ENCODE measurements at regions not wholly inside any gene's neighbourhood (a gene's known extent, or its start where the extent isn't known, plus 50 kb on each side); places are given as distances from the start of the nearest gene placed in this dataset.

GRCh38 chr9:86775718-86776117 is 171.6 kb downstream of the GAS1 start:
- H3K4me2 ChIP-seq (ENCODE audit: low read length) = no peak overlapping the region
- H3K9ac ChIP-seq (ENCODE audit: low read length) = no peak overlapping the region
- H3F3A ChIP-seq (ENCODE audit: low read length, unreplicated experiment) = no peaks in the 10 kb centered on the region
- H3K9me2 ChIP-seq (replicated peaks; ENCODE audit: low read length) = no peaks in the 10 kb centered on the region
- H3K27ac ChIP-seq (ENCODE audit: low read length) = no peak overlapping the region
- H4K20me1 ChIP-seq (ENCODE audit: low read length) = no peaks in the 10 kb centered on the region
- H3K79me2 ChIP-seq (ENCODE audit: low read length) = no peaks in the 10 kb centered on the region
- ChIA-PET POLR2A (ENCODE audit: unreplicated experiment) (no interaction called here), CTCF (no interaction called here)
- no peak overlapping the region for H3K4me3 ChIP-seq (ENCODE audit: low read length)
- no peaks in the 10 kb centered on the region for H3K36me3 ChIP-seq (ENCODE audit: low read depth, low read length)
- no peak for ATAC-seq
- DNase-seq = no peak
- no peak overlapping the region for H2AFZ ChIP-seq (ENCODE audit: low read length)
- peaks cover 7% of the 10 kb centered on the region for H3K27me3 ChIP-seq (ENCODE audit: low read length)
- no TSS peak for BruUV-seq (replicated peaks)
- intact Hi-C loops (cut with micrococcal nuclease) = no loop called here
- H3K4me1 ChIP-seq (ENCODE audit: insufficient read depth, low read length) = no peaks in the 10 kb centered on the region
- no peak for TF ChIP-seq CTCF (conservative IDR thresholded peaks at IDR 0.05; ENCODE audit: low read depth, low read length)
- no peak for TF ChIP-seq EZH2phosphoT487 (IDR thresholded peaks at IDR 0.05; ENCODE audit: borderline replicate concordance, low read length)
- TF ChIP-seq EZH2 (IDR thresholded peaks at IDR 0.05; ENCODE audit: low read length, unreplicated experiment) = no peak
- H3K9me3 ChIP-seq (ENCODE audit: low read length) = no peaks in the 10 kb centered on the region

- DNase-seq (no peak), ATAC-seq (no peak)
- TF ChIP-seq CTCF (conservative IDR thresholded peaks at IDR 0.05; ENCODE audit: low read depth, low read length) = no peak
- no peaks in the 10 kb centered on the region for H3F3A ChIP-seq (ENCODE audit: low read length, unreplicated experiment)
- ChIA-PET POLR2A (ENCODE audit: unreplicated experiment) (no interaction called here), CTCF (no interaction called here)
- no peak overlapping the region for H3K4me2 ChIP-seq (ENCODE audit: low read length)
- H2AFZ ChIP-seq (ENCODE audit: low read length) = no peak overlapping the region
- BruUV-seq (replicated peaks) = no TSS peak
- H4K20me1 ChIP-seq (ENCODE audit: low read length) = no peaks in the 10 kb centered on the region
- no peaks in the 10 kb centered on the region for H3K79me2 ChIP-seq (ENCODE audit: low read length)
- H3K9ac ChIP-seq (ENCODE audit: low read length) = no peak overlapping the region
- no peaks in the 10 kb centered on the region for H3K36me3 ChIP-seq (ENCODE audit: low read depth, low read length)
- no peak overlapping the region for H3K27ac ChIP-seq (ENCODE audit: low read length)
- intact Hi-C loops (cut with micrococcal nuclease) = no loop called here
- H3K9me3 ChIP-seq (ENCODE audit: low read length) = no peaks in the 10 kb centered on the region
- peaks cover 5% of the 10 kb centered on the region for H3K27me3 ChIP-seq (ENCODE audit: low read length)
- no peaks in the 10 kb centered on the region for H3K9me2 ChIP-seq (replicated peaks; ENCODE audit: low read length)
- H3K4me3 ChIP-seq (ENCODE audit: low read length) = no peak overlapping the region
- H3K4me1 ChIP-seq (ENCODE audit: insufficient read depth, low read length) = no peaks in the 10 kb centered on the region
These were observed 173.2 kb downstream of the GAS1 start for GRCh38 chr9:86774116-86774515.

GRCh38 chr9:86773422-86773945 is 173.8 kb downstream of the GAS1 start:
- H4K20me1 ChIP-seq (ENCODE audit: low read length) = no peaks in the 10 kb centered on the region
- ChIA-PET POLR2A (ENCODE audit: unreplicated experiment) (no interaction called here), CTCF (no interaction called here)
- H3K27ac ChIP-seq (ENCODE audit: low read length) = no peak overlapping the region
- no TSS peak for BruUV-seq (replicated peaks)
- H3K9me3 ChIP-seq (ENCODE audit: low read length) = no peaks in the 10 kb centered on the region
- H3K9ac ChIP-seq (ENCODE audit: low read length) = no peak overlapping the region
- no peaks in the 10 kb centered on the region; the same call in 1 of the 2 replicates for H3K27me3 ChIP-seq (ENCODE audit: low read length)
- H3K4me3 ChIP-seq (ENCODE audit: low read length) = no peak overlapping the region
- no peaks in the 10 kb centered on the region for H3K4me1 ChIP-seq (ENCODE audit: insufficient read depth, low read length)
- ATAC-seq (no peak), DNase-seq (no peak)
- no peaks in the 10 kb centered on the region for H3K79me2 ChIP-seq (ENCODE audit: low read length)
- TF ChIP-seq CTCF (conservative IDR thresholded peaks at IDR 0.05; ENCODE audit: low read depth, low read length) (no peak), EZH2phosphoT487 (IDR thresholded peaks at IDR 0.05; ENCODE audit: borderline replicate concordance, low read length) (no peak), EZH2 (IDR thresholded peaks at IDR 0.05; ENCODE audit: low read length, unreplicated experiment) (no peak)
- no peaks in the 10 kb centered on the region for H3K36me3 ChIP-seq (ENCODE audit: low read depth, low read length)
- intact Hi-C loops (cut with micrococcal nuclease) = no loop called here
- no peaks in the 10 kb centered on the region for H3K9me2 ChIP-seq (replicated peaks; ENCODE audit: low read length)
- no peak overlapping the region for H3K4me2 ChIP-seq (ENCODE audit: low read length)
- no peak overlapping the region for H2AFZ ChIP-seq (ENCODE audit: low read length)
- H3F3A ChIP-seq (ENCODE audit: low read length, unreplicated experiment) = no peaks in the 10 kb centered on the region

All from PC-3 (cell line).